ENCODE measurements at regions not wholly inside any gene's neighbourhood (a gene's known extent, or its start where the extent isn't known, plus 50 kb on each side); places are given as distances from the start of the nearest gene placed in this dataset.

- FAIRE-seq (no peak), DNase-seq (no peak)
- H3K9me3 ChIP-seq (ENCODE audit: control insufficient read depth in 2 of 3, insufficient read depth in 1 of 3, low read length in 3 of 3) = no peaks in the 10 kb centered on the region
- H3K36me3 ChIP-seq (ENCODE audit: control insufficient read depth in 2 of 3, insufficient read depth in 3 of 3, low read length in 3 of 3) = no peaks in the 10 kb centered on the region
- TF ChIP-seq, protein P1, sequence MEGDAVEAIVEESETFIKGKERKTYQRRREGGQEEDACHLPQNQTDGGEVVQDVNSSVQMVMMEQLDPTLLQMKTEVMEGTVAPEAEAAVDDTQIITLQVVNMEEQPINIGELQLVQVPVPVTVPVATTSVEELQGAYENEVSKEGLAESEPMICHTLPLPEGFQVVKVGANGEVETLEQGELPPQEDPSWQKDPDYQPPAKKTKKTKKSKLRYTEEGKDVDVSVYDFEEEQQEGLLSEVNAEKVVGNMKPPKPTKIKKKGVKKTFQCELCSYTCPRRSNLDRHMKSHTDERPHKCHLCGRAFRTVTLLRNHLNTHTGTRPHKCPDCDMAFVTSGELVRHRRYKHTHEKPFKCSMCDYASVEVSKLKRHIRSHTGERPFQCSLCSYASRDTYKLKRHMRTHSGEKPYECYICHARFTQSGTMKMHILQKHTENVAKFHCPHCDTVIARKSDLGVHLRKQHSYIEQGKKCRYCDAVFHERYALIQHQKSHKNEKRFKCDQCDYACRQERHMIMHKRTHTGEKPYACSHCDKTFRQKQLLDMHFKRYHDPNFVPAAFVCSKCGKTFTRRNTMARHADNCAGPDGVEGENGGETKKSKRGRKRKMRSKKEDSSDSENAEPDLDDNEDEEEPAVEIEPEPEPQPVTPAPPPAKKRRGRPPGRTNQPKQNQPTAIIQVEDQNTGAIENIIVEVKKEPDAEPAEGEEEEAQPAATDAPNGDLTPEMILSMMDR (IDR thresholded peaks at IDR 0.05; ENCODE audit: borderline replicate concordance, extremely low read depth, insufficient read depth) = no peak
- no peaks in the 10 kb centered on the region for H3K27me3 ChIP-seq (ENCODE audit: control insufficient read depth, insufficient read depth, low read length)
- intact Hi-C loops (cut with DNase I) = no loop called here
- H3K4me1 ChIP-seq (ENCODE audit: control insufficient read depth in 2 of 3, insufficient read depth in 2 of 3, low read depth in 1 of 3, low read length in 3 of 3) = no peaks in the 10 kb centered on the region
- no peak overlapping the region for H3K9ac ChIP-seq (ENCODE audit: low read length in 3 of 3)
- no peak overlapping the region for H3K27ac ChIP-seq (ENCODE audit: low read depth in 2 of 2, low read length in 2 of 2)
- H3K4me3 ChIP-seq (ENCODE audit: low read length in 3 of 3) = no peak overlapping the region
Observed at GRCh38 chr21:15278851-15279250, 214.1 kb upstream of the NRIP1 start.

DNA sequence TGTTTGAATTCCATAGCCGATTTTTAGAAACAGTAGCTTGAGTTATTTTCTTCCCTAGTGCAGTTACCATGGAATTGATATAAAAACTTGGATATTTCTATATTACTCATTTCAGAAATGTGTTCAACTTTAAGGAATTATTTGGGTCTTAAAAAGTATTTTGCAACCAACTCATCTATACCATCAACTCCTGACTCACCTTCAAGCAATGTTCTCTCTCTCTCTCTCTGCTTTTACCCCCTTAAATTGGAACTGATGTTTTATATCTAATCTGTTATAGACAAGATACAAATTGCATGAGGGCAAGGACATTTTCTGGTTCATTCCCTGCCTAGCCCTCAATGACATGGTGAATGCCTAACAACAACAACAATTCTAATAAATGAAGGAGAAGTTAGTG is 214.7 kb upstream of the NRIP1 start:
- Histone ChIP-seq H3K36me3 (ENCODE audit: control insufficient read depth in 2 of 3, insufficient read depth in 3 of 3, low read length in 3 of 3) (no peaks in the 10 kb centered on the region), H3K27me3 (ENCODE audit: control insufficient read depth, insufficient read depth, low read length) (no peaks in the 10 kb centered on the region), H3K9ac (ENCODE audit: low read length in 3 of 3) (no peak overlapping the region), H3K9me3 (ENCODE audit: control insufficient read depth in 2 of 3, insufficient read depth in 1 of 3, low read length in 3 of 3) (no peaks in the 10 kb centered on the region), H3K27ac (ENCODE audit: low read depth in 2 of 2, low read length in 2 of 2) (no peak overlapping the region), H3K4me3 (ENCODE audit: low read length in 3 of 3) (no peak overlapping the region), H3K4me1 (ENCODE audit: control insufficient read depth in 2 of 3, insufficient read depth in 2 of 3, low read depth in 1 of 3, low read length in 3 of 3) (no peaks in the 10 kb centered on the region)
- no peak for DNase-seq
- TF ChIP-seq, protein P1 (IDR thresholded peaks at IDR 0.05; ENCODE audit: borderline replicate concordance, extremely low read depth, insufficient read depth) = no peak
- intact Hi-C loops (cut with DNase I) = no loop called here
- no peak for FAIRE-seq

- H3K9ac ChIP-seq (ENCODE audit: low read length in 3 of 3) = no peak overlapping the region
- DNase-seq = no peak
Observed at GRCh38 chr21:15281714-15282113, 216.9 kb upstream of the NRIP1 start.

More at GRCh38 chr21:15281714-15282113, 216.9 kb upstream of the NRIP1 start:
- H3K27ac ChIP-seq (ENCODE audit: low read depth in 2 of 2, low read length in 2 of 2) = no peak overlapping the region
- H3K4me3 ChIP-seq (ENCODE audit: low read length in 3 of 3) = no peak overlapping the region
- FAIRE-seq = no peak
- TF ChIP-seq, protein P1 (IDR thresholded peaks at IDR 0.05; ENCODE audit: borderline replicate concordance, extremely low read depth, insufficient read depth) = no peak
- no peaks in the 10 kb centered on the region for H3K4me1 ChIP-seq (ENCODE audit: control insufficient read depth in 2 of 3, insufficient read depth in 2 of 3, low read depth in 1 of 3, low read length in 3 of 3)
- no peaks in the 10 kb centered on the region for H3K9me3 ChIP-seq (ENCODE audit: control insufficient read depth in 2 of 3, insufficient read depth in 1 of 3, low read length in 3 of 3)
- no peaks in the 10 kb centered on the region for H3K36me3 ChIP-seq (ENCODE audit: control insufficient read depth in 2 of 3, insufficient read depth in 3 of 3, low read length in 3 of 3)
- no peaks in the 10 kb centered on the region for H3K27me3 ChIP-seq (ENCODE audit: control insufficient read depth, insufficient read depth, low read length)
- intact Hi-C loops (cut with DNase I) = no loop called here

All from kidney (tissue), 13 donors.